Ascending aorta (tissue), 2 donors: ENCODE measurements at regions not wholly inside any gene's neighbourhood (a gene's known extent, or its start where the extent isn't known, plus 50 kb on each side); places are given as distances from the start of the nearest gene placed in this dataset.

Experiments
- DNase-seq, 2 donors: peaks; one replicate each; pipeline ENCODE4 v3.0.0-alpha.2; 2019; ENCODE audit warnings: low spot score in 2 of 2
- H3K27ac ChIP-seq, 2 donors: fragments of 200-600 bp; sonication (generic); one replicate each; pipeline ENCODE4 v1.5.1; 2016 to 2017; ENCODE audit warnings: mild to moderate bottlenecking in 1 of 2
- H3K27me3 ChIP-seq: fragments of 200-600 bp; sonication (generic); one replicate; pipeline ENCODE4 v1.5.1; 2017
- H3K36me3 ChIP-seq, 2 donors: fragments of 200-600 bp; sonication (generic); one replicate each; pipeline ENCODE4 v1.5.1; 2016
- H3K4me1 ChIP-seq, 2 donors: fragments of 200-600 bp; sonication (generic); one replicate each; pipeline ENCODE4 v1.5.1; 2016 to 2017; ENCODE audit warnings: mild to moderate bottlenecking in 1 of 2
- H3K4me3 ChIP-seq, 2 donors: fragments of 200-600 bp; sonication (generic); one replicate each; pipeline ENCODE4 v1.5.1; 2016 to 2017; ENCODE audit warnings: mild to moderate bottlenecking in 1 of 2
- H3K9me3 ChIP-seq, 2 donors: fragments of 200-600 bp; sonication (generic); one replicate each; pipeline ENCODE4 v1.5.1; 2016
- intact Hi-C: fragments of 100-400 bp; cut with DNase I; formaldehyde crosslinking; loops from one replicate; pipeline ENCODE4 v1.15.1; 2023
- TF ChIP-seq, protein P1 (sequence below), 3 experiments: fragments of 200-600 bp in 2 of 3; fragments of 450-650 bp in 1 of 3; sonication (generic) in 2 of 3; IDR thresholded peaks; one replicate each; pipeline ENCODE4 v1.5.1; 2016 to 2019; ENCODE audit warnings: antibody characterized with exemption in 3 of 3, mild to moderate bottlenecking in 1 of 3, moderate library complexity in 1 of 3

DNA sequence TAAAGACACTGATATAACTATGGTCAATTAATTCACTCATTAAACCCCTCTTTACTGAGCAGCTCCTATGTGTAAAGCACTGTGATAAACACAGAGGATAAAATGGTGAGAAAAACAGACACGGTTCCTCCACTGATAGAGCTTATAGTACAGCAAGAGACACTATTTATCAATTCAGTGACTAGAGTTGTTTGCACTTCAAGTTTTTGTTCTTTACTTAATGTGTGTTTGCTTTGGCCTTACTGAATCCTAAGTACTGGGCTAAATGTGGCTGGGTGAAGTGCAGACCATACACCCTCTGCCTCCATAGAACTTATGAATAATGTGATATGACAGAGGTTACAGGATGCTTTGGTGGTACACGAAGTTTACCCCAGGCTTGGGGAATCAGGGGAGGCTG lies 80.1 kb upstream of the ITGA1 start:
- no peak for DNase-seq
- intact Hi-C loops = no loop called here
- TF ChIP-seq, protein P1, sequence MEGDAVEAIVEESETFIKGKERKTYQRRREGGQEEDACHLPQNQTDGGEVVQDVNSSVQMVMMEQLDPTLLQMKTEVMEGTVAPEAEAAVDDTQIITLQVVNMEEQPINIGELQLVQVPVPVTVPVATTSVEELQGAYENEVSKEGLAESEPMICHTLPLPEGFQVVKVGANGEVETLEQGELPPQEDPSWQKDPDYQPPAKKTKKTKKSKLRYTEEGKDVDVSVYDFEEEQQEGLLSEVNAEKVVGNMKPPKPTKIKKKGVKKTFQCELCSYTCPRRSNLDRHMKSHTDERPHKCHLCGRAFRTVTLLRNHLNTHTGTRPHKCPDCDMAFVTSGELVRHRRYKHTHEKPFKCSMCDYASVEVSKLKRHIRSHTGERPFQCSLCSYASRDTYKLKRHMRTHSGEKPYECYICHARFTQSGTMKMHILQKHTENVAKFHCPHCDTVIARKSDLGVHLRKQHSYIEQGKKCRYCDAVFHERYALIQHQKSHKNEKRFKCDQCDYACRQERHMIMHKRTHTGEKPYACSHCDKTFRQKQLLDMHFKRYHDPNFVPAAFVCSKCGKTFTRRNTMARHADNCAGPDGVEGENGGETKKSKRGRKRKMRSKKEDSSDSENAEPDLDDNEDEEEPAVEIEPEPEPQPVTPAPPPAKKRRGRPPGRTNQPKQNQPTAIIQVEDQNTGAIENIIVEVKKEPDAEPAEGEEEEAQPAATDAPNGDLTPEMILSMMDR (IDR thresholded peaks at IDR 0.05) = no peak

GRCh38 chr5:52708463-52708862 lies 79.3 kb upstream of the ITGA1 start:
- TF ChIP-seq, protein P1 (IDR thresholded peaks at IDR 0.05) = no peak
- Histone ChIP-seq H3K4me1 (peaks cover 0 to 17% of the 10 kb centered on the region in 2 donors), H3K4me3 (no peak overlapping the region), H3K27ac (no peak overlapping the region), H3K9me3 (no peaks in the 10 kb centered on the region), H3K36me3 (no peaks in the 10 kb centered on the region), H3K27me3 (no peaks in the 10 kb centered on the region)
- no peak for DNase-seq
- intact Hi-C loops = no loop called here

More for the DNA sequence above, 80.1 kb upstream of the ITGA1 start:
- Histone ChIP-seq H3K9me3 (no peaks in the 10 kb centered on the region), H3K36me3 (no peaks in the 10 kb centered on the region), H3K27me3 (no peaks in the 10 kb centered on the region), H3K4me3 (no peak overlapping the region), H3K27ac (no peak overlapping the region), H3K4me1 (peaks cover 0 to 17% of the 10 kb centered on the region in 2 donors)

DNA sequence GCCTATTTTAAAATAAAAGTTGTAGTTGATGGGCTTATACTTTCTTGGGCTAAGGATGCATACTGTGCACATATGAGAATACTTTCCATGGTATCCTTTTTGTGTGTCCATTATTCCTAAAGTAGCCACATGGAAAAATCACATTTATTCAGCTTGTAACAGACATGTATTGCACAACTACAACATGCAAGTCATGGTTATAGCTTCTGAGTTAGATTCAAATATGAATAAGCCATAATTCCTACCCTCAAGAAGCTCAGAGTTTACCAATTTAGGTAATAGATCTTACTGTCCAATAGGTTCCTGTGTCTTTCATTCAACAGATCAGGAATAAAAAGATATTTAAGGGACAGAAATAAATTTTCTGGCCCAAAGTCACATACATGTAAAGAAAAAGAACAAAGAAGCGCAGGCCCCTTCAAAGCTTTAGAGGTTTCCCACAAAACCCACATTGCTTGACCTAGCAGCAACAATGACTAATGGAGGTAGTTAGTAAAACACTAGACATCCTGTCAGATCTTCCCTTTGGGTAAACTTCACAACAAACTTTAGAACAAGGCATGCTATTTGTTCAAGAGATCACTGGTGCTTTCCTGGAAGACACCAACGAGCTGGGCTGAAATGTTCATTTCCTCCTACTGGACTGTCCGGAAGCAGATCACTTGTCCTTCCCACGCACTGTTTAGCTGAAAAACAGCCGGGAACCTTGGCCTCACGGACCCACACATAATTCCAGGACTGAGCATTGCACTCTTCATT lies 78.4 kb upstream of the ITGA1 start:
- Histone ChIP-seq H3K4me1 (peaks cover 0 to 17% of the 10 kb centered on the region in 2 donors), H3K4me3 (no peak overlapping the region), H3K9me3 (no peaks in the 10 kb centered on the region), H3K27me3 (no peaks in the 10 kb centered on the region), H3K27ac (peak overlapping the region in 1 of 2 donors; percentile 21), H3K36me3 (no peaks in the 10 kb centered on the region)
- intact Hi-C loops = no loop called here
- TF ChIP-seq, protein P1 (IDR thresholded peaks at IDR 0.05) = no peak
- no peak for DNase-seq

GRCh38 chr5:52710310-52710971 lies 77.3 kb upstream of the ITGA1 start:
- TF ChIP-seq, protein P1 (IDR thresholded peaks at IDR 0.05) = no peak
- DNase-seq = no peak
- intact Hi-C loops = no loop called here
- Histone ChIP-seq H3K36me3 (no peaks in the 10 kb centered on the region), H3K27me3 (no peaks in the 10 kb centered on the region), H3K9me3 (no peaks in the 10 kb centered on the region), H3K4me1 (peaks cover 0 to 17% of the 10 kb centered on the region in 2 donors), H3K4me3 (no peak overlapping the region), H3K27ac (no peak overlapping the region)

DNA sequence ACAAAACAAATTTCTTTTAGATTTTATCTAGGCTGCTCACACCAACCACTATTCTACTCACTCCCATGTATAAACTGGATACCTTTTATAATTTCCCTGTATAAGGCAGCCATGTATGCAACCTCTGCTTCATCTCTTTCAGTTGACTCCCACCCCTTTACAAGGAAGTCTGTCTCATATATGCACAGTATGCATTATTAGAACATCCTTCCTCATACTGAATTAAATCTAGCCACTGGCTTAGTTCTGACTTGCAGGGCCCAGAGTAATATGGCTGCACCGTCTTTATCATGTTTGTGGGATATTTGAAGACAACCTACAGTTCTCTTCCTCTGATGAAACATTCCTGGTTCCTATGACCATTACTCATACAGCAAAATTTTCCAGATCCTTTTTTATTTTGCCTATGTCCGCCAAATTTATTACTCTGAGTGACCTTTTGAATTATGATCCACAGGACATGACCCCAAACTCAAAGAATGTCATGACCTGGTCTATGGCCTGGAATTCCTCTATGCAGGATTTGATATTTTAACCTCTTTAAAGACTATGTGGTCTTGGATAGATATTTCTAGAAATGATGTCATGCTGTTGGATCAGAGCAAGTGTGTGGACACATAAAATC lies 76.6 kb upstream of the ITGA1 start:
- H3K36me3 ChIP-seq = no peaks in the 10 kb centered on the region
- H3K27me3 ChIP-seq = no peaks in the 10 kb centered on the region
- no peak for DNase-seq
- intact Hi-C loops = no loop called here
- H3K9me3 ChIP-seq = no peaks in the 10 kb centered on the region
- peaks cover 0 to 12% of the 10 kb centered on the region in 2 donors for H3K4me1 ChIP-seq
- TF ChIP-seq, protein P1 (IDR thresholded peaks at IDR 0.05) = no peak
- no peak overlapping the region for H3K27ac ChIP-seq
- no peak overlapping the region for H3K4me3 ChIP-seq
